GM12878 (cell line): ENCODE measurements at regions not wholly inside any gene's neighbourhood (a gene's known extent, or its start where the extent isn't known, plus 50 kb on each side); places are given as distances from the start of the nearest gene placed in this dataset.

Source experiments
- ATAC-seq: fragments of 200-7000 bp; cut with Tn5 transposase; 3 replicates; pipeline ENCODE4 v1.9.1; 2020; ENCODE audit warnings: mild to moderate bottlenecking, moderate library complexity
- BruUV-seq: library from RNA; stranded (reverse); fragments of 400-500 nt; replicated peaks from 2 replicates; lab custom pipeline; 2021; lab: Mats Ljungman, UMichigan
- CTCF ChIA-PET: fragments of 300-600 bp; sonication (Branson Sonifier 250); formaldehyde crosslinking; extraction: SDS; loops from one replicate; lab custom pipeline; 2021; ENCODE audit warnings: inconsistent platforms; lab: Yijun Ruan, JAX
- POLR2A ChIA-PET: fragments of 350-600 bp; formaldehyde crosslinking; extraction: SDS; loops from one replicate; lab custom pipeline; 2021; ENCODE audit warnings: inconsistent platforms; lab: Charles Lee
- RAD21 ChIA-PET: fragments of 300-600 bp; sonication (Branson Sonifier 250); formaldehyde crosslinking; loops from one replicate; lab custom pipeline; 2023; ENCODE audit warnings: antibody characterized with exemption; ENCODE audit not compliant: unreplicated experiment; lab: Charles Lee
- SMC1A ChIA-PET: fragments of 300-600 bp; sonication (Branson Sonifier 250); formaldehyde crosslinking; loops from one replicate; lab custom pipeline; 2023; ENCODE audit not compliant: unreplicated experiment, uncharacterized antibody; lab: Charles Lee
- DNase-seq: peaks from one replicate; pipeline ENCODE4 v3.0.0-alpha.2; 2011; ENCODE audit warnings: low read depth, low spot score
- FAIRE-seq: peaks from 3 replicates; lab custom pipeline; 2011; peaks lifted over from hg19 to GRCh38; lab: Jason Lieb, UNC
- H2AFZ ChIP-seq: 2 replicates; pipeline ENCODE4 v1.6.0; 2011; ENCODE audit warnings: low read depth, low read length, control low read depth; ENCODE audit not compliant: control insufficient read depth
- H3K27ac ChIP-seq: 2 replicates; pipeline ENCODE4 v1.5.1; 2011; ENCODE audit warnings: control low read depth; ENCODE audit not compliant: control insufficient read depth, insufficient read depth
- H3K27me3 ChIP-seq, 2 experiments: replicated peaks in 1 of 2; 2 replicates each; pipeline versions ENCODE4 v1.6.0 to v1.6.1; 2011; ENCODE audit warnings: low read length in 1 of 2; ENCODE audit not compliant: control insufficient read depth in 2 of 2, insufficient read depth in 2 of 2
- H3K36me3 ChIP-seq, 2 experiments: 2 replicates each; pipeline ENCODE4 v1.5.1; 2011; ENCODE audit warnings: low read length in 1 of 2; ENCODE audit not compliant: control insufficient read depth in 2 of 2, insufficient read depth in 2 of 2
- H3K4me1 ChIP-seq: 2 replicates; pipeline ENCODE4 v1.6.1; 2011; ENCODE audit warnings: mild to moderate bottlenecking, low read length, moderate library complexity, mixed read lengths; ENCODE audit not compliant: control insufficient read depth, insufficient read depth
- H3K4me2 ChIP-seq: 2 replicates; pipeline ENCODE4 v1.6.0; 2011; ENCODE audit warnings: control low read depth; ENCODE audit not compliant: control insufficient read depth, insufficient read depth
- H3K4me3 ChIP-seq: fragments of 200-600 bp; sonication (generic); 2 replicates; pipeline ENCODE4 v1.5.1; 2016
- H3K79me2 ChIP-seq: 2 replicates; pipeline ENCODE4 v1.6.0; 2011; ENCODE audit warnings: low read length; ENCODE audit not compliant: control insufficient read depth, insufficient read depth
- H3K9ac ChIP-seq: 2 replicates; pipeline ENCODE4 v1.8.0; 2011; ENCODE audit warnings: low read length, control low read depth, mixed read lengths; ENCODE audit not compliant: control insufficient read depth, insufficient read depth
- H3K9me3 ChIP-seq: replicated peaks from 3 replicates; pipeline ENCODE4 v1.5.1; 2011; ENCODE audit warnings: mild to moderate bottlenecking, low read length; ENCODE audit not compliant: control insufficient read depth, insufficient read depth
- H4K20me1 ChIP-seq: 2 replicates; pipeline ENCODE4 v1.6.0; 2011; ENCODE audit not compliant: control insufficient read depth, insufficient read depth
- ATF2 ChIP-seq: IDR thresholded peaks from 2 replicates; pipeline ENCODE4 v1.6.1; 2012; ENCODE audit warnings: low read length, inconsistent platforms
- BCLAF1 ChIP-seq: fragments of 450-650 bp; IDR thresholded peaks from 2 replicates; pipeline ENCODE4 v1.6.1; 2017; ENCODE audit warnings: antibody characterized with exemption, mild to moderate bottlenecking, moderate library complexity
- BMI1 ChIP-seq: fragments of 450-650 bp; IDR thresholded peaks from 2 replicates; pipeline ENCODE4 v1.6.1; 2016; ENCODE audit warnings: mild to moderate bottlenecking, moderate library complexity, borderline replicate concordance
- BRCA1 ChIP-seq: IDR thresholded peaks from 2 replicates; pipeline ENCODE4 v1.6.1; 2011; ENCODE audit warnings: low read depth, low read length, improper control_type of control experiment
- CBFB ChIP-seq: IDR thresholded peaks from 2 replicates; pipeline ENCODE4 v1.6.1; 2016; ENCODE audit warnings: antibody characterized with exemption, low read depth
- ESRRA ChIP-seq: IDR thresholded peaks from 2 replicates; pipeline ENCODE4 v1.6.1; 2012; ENCODE audit warnings: mild to moderate bottlenecking, low read length, improper control_type of control experiment
- GABPA ChIP-seq: IDR thresholded peaks from 2 replicates; pipeline ENCODE4 v1.6.1; 2014; ENCODE audit warnings: antibody characterized with exemption, low read depth, mild to moderate bottlenecking, inconsistent platforms
- IRF3 ChIP-seq: fragments of 450-650 bp; IDR thresholded peaks from 2 replicates; pipeline ENCODE4 v1.6.1; 2014; ENCODE audit warnings: mild to moderate bottlenecking
- KAT2A ChIP-seq: conservative IDR thresholded peaks from 2 replicates; pipeline ENCODE4 v1.6.1; 2011; ENCODE audit warnings: low read depth, low read length; ENCODE audit not compliant: control insufficient read depth
- PRDM15 ChIP-seq: fragments of 450-650 bp; formaldehyde crosslinking; IDR thresholded peaks from 2 replicates; pipeline ENCODE4 v1.4.0; 2020; ENCODE audit warnings: mild to moderate bottlenecking, moderate library complexity
- SP1 ChIP-seq: IDR thresholded peaks from one replicate; pipeline ENCODE4 v1.6.1; 2011; ENCODE audit warnings: low read depth, low read length
- SREBF1 ChIP-seq: IDR thresholded peaks from 2 replicates; pipeline ENCODE4 v1.6.1; 2012; ENCODE audit warnings: mild to moderate bottlenecking, low read length
- ZBED1 ChIP-seq: IDR thresholded peaks from 2 replicates; pipeline ENCODE4 v1.6.1; 2016; ENCODE audit warnings: borderline replicate concordance
- in situ Hi-C: fragments of 300-500 bp; cut with MboI; formaldehyde crosslinking; loops from 9 replicates; pipeline ENCODE4 v1.14.3; 2018; ENCODE audit warnings: mixed read lengths
- intact Hi-C: fragments of 100-400 bp; cut with micrococcal nuclease; formaldehyde crosslinking; loops from one replicate; pipeline ENCODE4 v1.14.2; 2022; ENCODE audit not compliant: unreplicated experiment

- no peaks in the 10 kb centered on the region for H3K27me3 ChIP-seq
- H3K36me3 ChIP-seq: no peaks in the 10 kb centered on the region
- H3K4me3 ChIP-seq: no peak overlapping the region
- no peaks in the 10 kb centered on the region for H3K4me1 ChIP-seq
- RAD21 ChIA-PET: no interaction called here
- CTCF ChIA-PET: no interaction called here
- no peak for FAIRE-seq
- no peak for ATAC-seq
- TF ChIP-seq BCLAF1 (no peak), SREBF1 (no peak), SP1 (no peak), KAT2A (no peak), GABPA (no peak), ATF2 (no peak), BRCA1 (no peak), ZBED1 (no peak), CBFB (no peak), ESRRA (no peak), IRF3 (no peak), BMI1 (no peak), PRDM15 (CRISPR knock-in tag) (no peak)
- intact Hi-C loops: no loop called here
- H4K20me1 ChIP-seq: no peaks in the 10 kb centered on the region
- SMC1A ChIA-PET: interaction anchor here (0.6 to 1.4 kb wide), 2 partner anchors 10 to 1027 kb away, joined by 4 to 5 read pairs; no protein-coding TSS in a partner anchor
- H3K27ac ChIP-seq: no peak overlapping the region
- H3K9ac ChIP-seq: no peak overlapping the region
- no peak overlapping the region for H2AFZ ChIP-seq
- in situ Hi-C loops: no loop called here
- H3K79me2 ChIP-seq: no peaks in the 10 kb centered on the region
- DNase-seq: no peak
- no TSS peak for BruUV-seq
- POLR2A ChIA-PET: no interaction called here
- no peak overlapping the region for H3K4me2 ChIP-seq
- no peaks in the 10 kb centered on the region for H3K9me3 ChIP-seq
These were observed 75.8 kb upstream of the OSTN start for GRCh38 chr3:191123231-191123630.
